PFSK-1 (cell line): ENCODE measurements at regions not wholly inside any gene's neighbourhood (a gene's known extent, or its start where the extent isn't known, plus 50 kb on each side); places are given as distances from the start of the nearest gene placed in this dataset.

Experiments
- POLR2AphosphoS5 ChIP-seq: IDR thresholded peaks from 2 replicates; pipeline ENCODE4 v1.6.1; 2012; ENCODE audit warnings: low read depth, mild to moderate bottlenecking, control low read depth, low read length, moderate library complexity
- TAF1 ChIP-seq: IDR thresholded peaks from 2 replicates; pipeline ENCODE4 v1.6.1; 2012; ENCODE audit warnings: low read length, control low read depth, borderline replicate concordance; ENCODE audit not compliant: insufficient read depth
- TF ChIP-seq, protein P1 (sequence below), 2 experiments: IDR thresholded peaks; 2 replicates each; pipeline versions ENCODE4 v1.6.1 to v1.8.0; 2011 to 2012; ENCODE audit warnings: low read depth in 2 of 2, low read length in 2 of 2, control low read depth in 1 of 2, inconsistent platforms in 1 of 2, mild to moderate bottlenecking in 1 of 2, moderate library complexity in 1 of 2; ENCODE audit not compliant: insufficient read depth in 1 of 2

- TF ChIP-seq TAF1, result no peak
- no peak for TF ChIP-seq POLR2AphosphoS5
- TF ChIP-seq, protein P1, sequence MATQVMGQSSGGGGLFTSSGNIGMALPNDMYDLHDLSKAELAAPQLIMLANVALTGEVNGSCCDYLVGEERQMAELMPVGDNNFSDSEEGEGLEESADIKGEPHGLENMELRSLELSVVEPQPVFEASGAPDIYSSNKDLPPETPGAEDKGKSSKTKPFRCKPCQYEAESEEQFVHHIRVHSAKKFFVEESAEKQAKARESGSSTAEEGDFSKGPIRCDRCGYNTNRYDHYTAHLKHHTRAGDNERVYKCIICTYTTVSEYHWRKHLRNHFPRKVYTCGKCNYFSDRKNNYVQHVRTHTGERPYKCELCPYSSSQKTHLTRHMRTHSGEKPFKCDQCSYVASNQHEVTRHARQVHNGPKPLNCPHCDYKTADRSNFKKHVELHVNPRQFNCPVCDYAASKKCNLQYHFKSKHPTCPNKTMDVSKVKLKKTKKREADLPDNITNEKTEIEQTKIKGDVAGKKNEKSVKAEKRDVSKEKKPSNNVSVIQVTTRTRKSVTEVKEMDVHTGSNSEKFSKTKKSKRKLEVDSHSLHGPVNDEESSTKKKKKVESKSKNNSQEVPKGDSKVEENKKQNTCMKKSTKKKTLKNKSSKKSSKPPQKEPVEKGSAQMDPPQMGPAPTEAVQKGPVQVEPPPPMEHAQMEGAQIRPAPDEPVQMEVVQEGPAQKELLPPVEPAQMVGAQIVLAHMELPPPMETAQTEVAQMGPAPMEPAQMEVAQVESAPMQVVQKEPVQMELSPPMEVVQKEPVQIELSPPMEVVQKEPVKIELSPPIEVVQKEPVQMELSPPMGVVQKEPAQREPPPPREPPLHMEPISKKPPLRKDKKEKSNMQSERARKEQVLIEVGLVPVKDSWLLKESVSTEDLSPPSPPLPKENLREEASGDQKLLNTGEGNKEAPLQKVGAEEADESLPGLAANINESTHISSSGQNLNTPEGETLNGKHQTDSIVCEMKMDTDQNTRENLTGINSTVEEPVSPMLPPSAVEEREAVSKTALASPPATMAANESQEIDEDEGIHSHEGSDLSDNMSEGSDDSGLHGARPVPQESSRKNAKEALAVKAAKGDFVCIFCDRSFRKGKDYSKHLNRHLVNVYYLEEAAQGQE (IDR thresholded peaks at IDR 0.05; ENCODE audit: insufficient read depth in 1 of 2, low read depth in 2 of 2, low read length in 2 of 2), result no peak
Observed at GRCh38 chr10:108450280-108450679, 1285.8 kb upstream of the SORCS1 start.
